COR-L47 (cell line): ENCODE measurements at regions not wholly inside any gene's neighbourhood (a gene's known extent, or its start where the extent isn't known, plus 50 kb on each side); places are given as distances from the start of the nearest gene placed in this dataset.
"Not testable (repeated sequence)": the region's sequence is repeated elsewhere in the genome, so short reads cannot be mapped to it uniquely, and the experiment has no call there.

Experiments
- DNase-seq: peaks from one replicate; lab custom pipeline; 2025; lab: John Stamatoyannopoulos, UW

GRCh38 chr2:122804494-122804893 lies 1049.0 kb downstream of the TSN start:
- DNase-seq = no peak

DNA sequence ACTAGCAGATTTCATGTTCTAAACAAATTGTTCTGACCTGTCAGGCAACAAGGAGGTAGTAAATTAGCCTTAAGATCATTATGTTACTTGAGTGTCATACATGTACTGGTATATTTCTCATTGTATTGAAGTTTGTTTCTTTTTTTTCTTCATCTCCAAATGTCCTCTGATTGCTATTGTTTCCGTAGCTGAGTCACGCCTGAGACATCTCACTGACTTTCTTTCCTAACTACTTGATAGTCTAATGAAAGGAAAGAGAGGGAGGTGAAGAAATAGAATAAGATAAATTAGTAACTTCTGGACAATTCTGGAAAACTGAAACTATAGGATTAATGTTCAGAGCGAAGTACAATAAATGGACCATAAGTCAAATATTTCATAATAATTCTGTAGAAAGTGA lies 1049.9 kb downstream of the TSN start:
- DNase-seq = no peak

- no peak for DNase-seq
Measured at GRCh38 chr2:122808286-122808969, 1053.0 kb downstream of the TSN start.

DNA sequence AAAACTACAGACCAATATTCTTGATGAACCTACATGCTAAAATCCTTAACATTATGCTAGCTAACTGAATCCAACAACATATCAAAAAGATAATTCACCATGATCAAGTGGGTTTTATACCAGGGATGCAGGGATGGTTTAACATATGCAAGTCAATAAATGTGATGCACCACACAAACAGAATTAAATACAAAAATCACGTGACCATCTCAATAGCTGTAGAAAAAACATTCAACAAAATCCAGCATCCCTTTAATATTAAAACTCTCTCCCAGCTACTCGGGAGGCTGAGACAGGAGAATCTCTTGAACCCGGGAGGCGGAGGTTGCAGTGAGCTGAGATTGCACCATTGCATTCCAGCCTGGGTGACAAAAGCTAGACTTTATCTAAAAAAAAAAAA lies 1056.8 kb downstream of the TSN start:
- not testable (repeated sequence) for DNase-seq

DNA sequence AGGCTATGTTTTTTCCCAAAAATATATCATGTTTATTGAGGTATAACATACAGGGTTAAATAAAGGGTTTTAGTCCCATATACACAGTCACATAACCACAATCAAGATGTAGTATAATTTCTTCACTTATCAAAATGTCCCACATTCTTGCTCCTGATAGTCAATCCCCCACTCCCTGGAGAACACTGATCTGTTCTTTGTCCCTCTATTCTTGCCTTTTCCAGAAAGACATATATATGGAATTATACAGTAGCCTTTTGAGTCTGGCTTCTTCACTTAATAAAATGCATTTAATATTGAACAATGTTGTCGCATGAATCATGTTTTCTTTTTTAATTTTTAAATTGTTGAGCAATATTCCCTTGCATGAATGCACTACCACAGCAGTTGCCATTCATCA lies 1059.7 kb downstream of the TSN start:
- no peak for DNase-seq

- no peak for DNase-seq
Measured at GRCh38 chr2:122816803-122817202, 1061.4 kb downstream of the TSN start.

DNA sequence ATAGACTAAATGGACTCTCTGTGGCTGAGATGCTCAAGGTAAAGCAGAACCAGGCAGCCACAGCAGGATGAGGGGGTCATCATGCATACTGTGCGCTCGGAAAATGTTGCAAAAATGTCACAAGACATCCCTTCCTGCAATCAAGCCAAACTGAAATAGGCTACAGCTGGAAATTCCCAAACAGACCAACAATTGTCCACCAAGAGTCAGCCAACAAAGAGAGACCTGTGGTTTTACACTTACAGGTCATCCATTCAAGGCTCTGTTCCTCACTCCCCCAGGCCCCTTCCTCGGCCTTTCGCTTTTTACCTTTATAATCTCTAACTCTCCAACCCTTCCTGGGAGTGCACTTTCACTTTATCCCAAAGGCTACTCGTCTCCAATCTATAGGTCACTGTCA lies 1066.9 kb downstream of the TSN start:
- no peak for DNase-seq

DNA sequence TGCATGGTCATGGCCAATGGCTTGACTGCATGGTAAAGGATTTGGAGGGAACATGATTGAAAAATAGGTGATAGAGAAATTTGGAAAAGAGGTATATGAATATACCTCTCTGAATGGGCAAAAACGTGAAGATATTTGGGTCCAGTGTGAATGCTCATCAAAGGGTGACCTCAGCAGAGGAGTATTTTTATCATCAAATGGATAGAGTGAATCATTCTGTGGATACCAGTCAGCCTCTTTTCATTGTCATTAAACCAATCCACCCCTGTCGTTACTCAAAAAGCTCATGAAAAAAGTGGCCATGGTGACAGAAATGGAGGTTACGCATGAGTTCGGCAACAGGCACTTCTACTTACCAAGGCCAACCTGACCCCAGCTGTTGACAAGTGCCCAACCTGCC lies 1074.7 kb downstream of the TSN start:
- no peak for DNase-seq

DNA sequence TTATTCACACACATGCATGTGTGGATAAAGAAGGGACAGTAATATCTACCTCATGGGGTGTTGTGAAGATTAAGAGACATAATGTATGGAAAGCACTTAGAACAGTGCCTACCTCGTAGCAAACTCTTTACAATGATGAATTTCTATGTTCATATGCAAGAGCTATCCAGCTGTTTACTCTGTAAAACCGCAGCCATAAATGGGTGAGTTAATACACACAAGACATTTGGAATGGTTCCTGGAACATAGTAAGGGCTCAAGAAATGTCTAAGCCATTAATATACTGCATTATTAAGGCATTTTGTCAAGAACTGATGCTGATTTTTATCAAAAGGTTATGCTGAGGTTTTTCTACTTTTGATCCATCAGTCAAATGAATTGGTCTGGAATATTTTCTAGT lies 1076.2 kb downstream of the TSN start:
- DNase-seq = no peak

GRCh38 chr2:122843503-122843902 lies 1088.1 kb downstream of the TSN start:
- no peak for DNase-seq

DNA sequence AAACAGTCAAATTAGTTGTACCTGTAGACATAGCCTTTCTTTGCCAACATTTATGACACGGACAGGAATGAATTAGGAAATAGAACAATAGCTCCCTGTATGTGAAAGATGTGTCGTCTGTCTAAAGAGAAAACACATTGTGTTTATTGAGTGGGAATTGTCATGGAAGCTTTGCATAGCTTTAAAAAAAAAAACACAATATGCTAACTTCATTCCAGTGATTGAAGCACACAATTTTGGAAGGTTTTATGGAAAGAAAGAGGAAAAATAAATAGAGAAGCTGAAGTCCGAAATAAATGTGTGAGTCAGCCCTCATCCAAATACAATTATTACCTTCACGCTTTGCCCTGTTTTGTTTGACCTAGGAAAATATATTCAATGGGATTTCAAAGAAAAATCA lies 1095.7 kb downstream of the TSN start:
- DNase-seq = peak; percentile 11

- DNase-seq = no peak
Measured at GRCh38 chr2:122851972-122852531, 1096.6 kb downstream of the TSN start.

DNA sequence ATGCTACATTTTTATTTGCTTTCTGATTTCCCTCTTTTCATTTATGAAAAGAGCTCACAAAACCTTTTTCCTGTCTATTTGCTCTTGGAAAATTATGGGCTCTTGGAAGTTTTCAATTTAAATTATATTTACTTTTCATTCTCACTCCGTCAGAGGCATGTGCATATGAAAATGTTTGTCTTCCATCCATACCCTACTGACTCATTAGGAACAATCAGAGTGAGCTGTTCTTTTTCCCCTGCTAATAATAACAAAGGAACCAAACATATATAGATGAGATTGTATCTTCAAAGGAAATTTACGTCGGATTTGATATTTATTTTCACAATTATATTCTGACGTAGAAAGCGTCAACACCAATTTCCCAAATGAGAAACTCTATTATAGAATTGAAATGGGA lies 1101.2 kb downstream of the TSN start:
- DNase-seq = no peak

DNA sequence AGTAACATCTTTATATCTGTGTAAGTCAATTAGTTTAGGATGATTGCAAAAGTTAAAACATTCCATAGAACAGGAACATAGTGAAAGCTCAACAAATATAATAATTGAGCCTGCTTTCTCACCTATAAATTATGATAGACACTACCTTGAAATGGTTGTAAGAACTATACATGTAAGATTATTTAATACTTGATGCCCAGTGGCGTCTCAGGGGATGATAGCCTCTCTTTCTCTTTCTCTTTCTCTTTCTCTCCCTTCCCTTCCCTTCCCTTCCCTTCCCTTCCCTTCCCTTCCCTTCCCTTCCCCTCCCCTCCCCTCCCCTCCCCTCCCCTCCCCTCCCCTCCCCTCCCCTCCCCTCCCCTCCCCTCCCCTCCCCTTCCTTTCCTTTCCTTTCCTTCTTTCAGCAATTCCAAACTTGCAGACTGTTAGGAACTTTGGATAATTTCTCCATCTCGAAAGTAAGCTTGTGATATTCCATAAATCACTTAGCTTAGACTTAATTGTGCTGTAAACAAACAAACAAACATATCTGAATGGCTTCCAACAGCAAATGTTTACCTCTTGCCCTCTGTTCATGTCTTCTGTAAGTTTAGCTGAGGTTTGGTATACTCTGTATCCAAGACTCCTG lies 1102.7 kb downstream of the TSN start:
- DNase-seq = no peak

DNA sequence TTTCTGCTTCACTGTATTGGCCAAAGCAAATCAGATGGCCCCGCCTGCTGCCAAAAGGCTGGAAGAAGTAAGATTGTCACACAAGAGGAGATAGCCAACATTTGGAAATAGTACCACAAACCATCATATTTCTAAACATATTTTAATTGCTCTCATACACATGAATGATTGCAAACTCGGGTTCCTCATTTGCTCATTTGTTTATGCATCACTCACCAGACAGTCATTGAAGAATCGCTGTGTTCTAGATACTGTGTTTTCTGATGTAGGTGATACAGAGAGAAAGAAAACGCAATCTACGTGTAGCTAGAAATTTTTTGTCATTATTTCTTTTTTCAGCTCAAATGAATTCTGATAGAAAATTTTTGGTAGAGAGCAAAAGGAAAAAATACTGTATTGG lies 1103.4 kb downstream of the TSN start:
- DNase-seq = no peak

DNA sequence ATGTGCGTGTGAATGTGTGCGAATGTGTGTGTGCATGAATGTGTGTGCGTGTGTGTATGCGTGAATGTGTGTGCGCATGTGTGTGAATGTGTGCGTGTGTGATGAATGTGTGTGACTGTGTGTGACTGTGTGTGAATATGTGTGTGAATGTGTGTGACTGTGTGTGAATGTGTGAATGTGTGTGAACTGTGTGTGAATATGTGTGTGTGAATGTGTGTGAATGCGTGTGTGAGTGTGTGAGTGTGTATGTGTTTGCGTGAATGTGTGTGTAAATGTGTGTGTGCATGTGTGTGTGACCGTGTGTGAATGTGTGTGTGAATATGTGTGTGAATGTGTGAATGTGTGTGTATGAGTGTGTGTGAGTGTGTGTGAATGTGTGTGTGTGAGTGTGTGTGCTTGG lies 1103.8 kb downstream of the TSN start:
- no peak for DNase-seq

DNA sequence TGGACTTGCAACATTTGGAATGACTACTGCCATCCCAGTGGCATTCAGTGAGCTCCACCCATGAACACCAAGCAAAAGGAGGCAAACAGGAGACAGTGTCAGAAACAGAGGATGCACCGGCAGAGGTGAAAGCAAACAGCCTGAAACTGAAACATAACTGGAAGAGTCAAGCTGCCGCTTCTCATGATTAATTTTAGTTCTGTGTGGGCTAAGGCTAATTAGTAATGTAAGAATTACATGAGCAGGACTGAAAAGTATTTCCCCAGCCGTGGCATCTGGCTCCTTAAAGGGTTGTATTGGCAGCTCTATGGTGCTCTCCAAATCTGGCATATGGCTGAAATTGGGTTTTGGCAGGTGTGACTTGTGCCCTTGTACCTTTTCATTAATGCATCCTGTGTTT lies 1108.1 kb downstream of the TSN start:
- no peak for DNase-seq

DNA sequence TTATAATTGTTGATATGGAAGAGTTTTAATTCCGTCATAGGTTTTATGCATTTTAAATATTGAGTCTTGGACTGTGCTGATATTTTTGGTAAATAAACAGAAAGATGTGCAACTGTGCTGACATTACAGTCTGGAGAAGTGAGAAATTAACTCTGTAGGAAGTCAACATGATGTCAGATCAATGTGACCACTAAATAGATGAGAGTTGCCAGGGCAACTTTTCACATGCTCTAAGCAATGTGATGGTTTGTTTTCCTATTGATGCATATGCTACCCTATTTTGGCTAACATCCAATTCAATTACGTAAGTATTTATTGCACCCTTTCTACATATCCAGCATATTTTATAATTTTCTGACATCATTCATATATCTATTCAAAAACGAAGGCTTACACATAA lies 1109.3 kb downstream of the TSN start:
- peak; percentile 43 for DNase-seq

DNA sequence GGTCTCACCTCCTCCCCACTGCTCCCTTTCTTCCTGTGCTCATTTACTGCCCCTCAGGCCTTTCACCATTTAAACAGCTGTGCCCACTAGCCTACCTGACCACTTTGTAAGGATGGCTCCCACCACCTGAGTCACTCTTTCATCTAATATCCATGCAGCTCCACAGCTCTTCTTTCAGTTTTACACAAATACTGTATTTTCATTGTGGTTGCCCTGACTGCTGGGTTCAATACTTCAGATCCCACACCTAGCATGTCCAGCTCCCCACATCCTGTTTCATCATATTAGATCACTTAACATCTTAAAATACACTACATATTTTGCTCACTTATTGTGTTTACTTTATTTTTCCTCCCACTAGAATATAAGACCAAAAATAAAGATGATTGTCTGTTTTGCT lies 1110.6 kb downstream of the TSN start:
- no peak for DNase-seq

DNA sequence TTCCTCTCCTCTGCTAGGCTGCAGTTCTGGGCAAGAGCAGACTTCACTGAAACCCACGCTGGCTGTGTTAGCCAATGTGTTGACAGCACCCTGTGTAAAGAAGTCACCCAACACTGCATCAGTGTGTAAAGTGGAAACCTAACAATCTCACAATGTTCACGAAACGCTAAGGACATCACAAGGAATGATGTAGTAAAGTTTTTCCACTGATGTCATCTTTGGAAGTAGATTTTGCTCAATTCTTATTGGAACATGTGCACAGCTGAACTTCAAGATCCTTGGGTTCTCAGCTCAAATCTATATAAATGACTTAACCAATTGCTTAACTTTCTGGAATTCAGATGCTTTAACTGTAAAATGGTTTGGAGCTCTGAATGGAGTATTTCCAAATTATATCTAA lies 1112.5 kb downstream of the TSN start:
- DNase-seq = no peak

- no peak for DNase-seq
Measured at GRCh38 chr2:122868646-122869275, 1113.3 kb downstream of the TSN start.

DNA sequence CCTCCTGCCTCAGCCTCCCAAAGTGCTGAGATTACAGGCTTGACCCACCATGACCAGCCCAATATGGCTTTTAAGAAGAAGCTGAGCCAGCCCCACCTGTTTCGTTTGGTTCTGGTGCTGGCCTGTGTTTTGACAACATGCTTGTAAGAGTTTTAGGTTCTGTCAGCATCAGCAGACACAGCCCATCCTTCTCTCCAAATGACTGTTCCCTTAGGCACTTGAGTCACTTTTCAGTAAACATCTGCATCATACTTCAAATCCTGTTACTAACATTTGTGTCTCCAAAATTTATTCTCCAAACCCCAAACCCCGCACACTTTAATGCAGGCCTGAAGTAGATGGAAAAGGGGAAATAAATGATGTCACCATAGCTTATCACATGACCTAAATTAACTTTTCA lies 1118.5 kb downstream of the TSN start:
- no peak for DNase-seq

DNA sequence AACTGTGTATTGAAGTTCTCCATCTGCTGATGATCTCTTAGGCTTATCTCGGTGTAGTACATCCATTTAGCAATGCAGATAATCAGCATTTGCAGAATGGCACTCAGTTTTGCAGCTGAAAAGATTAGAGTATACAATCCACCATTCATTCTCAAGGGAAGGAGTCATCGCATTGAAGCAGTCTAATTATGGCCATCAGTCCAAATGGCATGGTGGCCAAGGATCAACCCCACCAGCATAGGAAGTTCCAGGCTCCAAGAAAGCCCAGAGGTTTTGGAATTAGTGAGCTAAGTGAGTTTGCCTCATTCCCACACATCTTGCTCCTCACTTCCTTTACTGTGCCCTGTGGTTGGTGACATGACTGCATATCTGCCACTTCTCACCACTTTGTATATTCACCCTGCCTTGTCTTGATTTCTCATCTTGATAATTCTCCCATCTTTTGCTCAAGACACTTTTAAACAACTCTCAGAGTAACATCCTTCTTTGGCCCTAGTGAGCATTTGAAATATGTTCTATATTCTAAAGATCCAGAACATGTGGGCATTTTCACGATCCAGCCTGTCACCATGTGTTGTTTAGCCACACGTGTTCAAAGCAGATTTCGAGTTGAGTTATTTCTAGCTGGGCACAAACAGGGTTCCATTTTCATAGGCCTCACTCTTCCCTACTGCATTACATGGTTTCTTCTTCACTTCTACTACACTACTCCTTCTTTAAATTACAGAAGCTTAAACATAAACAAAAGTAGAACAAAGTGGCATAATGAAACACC lies 1119.8 kb downstream of the TSN start:
- no peak for DNase-seq
